ENCODE measurements at regions not wholly inside any gene's neighbourhood (a gene's known extent, or its start where the extent isn't known, plus 50 kb on each side); places are given as distances from the start of the nearest gene placed in this dataset.

DNA sequence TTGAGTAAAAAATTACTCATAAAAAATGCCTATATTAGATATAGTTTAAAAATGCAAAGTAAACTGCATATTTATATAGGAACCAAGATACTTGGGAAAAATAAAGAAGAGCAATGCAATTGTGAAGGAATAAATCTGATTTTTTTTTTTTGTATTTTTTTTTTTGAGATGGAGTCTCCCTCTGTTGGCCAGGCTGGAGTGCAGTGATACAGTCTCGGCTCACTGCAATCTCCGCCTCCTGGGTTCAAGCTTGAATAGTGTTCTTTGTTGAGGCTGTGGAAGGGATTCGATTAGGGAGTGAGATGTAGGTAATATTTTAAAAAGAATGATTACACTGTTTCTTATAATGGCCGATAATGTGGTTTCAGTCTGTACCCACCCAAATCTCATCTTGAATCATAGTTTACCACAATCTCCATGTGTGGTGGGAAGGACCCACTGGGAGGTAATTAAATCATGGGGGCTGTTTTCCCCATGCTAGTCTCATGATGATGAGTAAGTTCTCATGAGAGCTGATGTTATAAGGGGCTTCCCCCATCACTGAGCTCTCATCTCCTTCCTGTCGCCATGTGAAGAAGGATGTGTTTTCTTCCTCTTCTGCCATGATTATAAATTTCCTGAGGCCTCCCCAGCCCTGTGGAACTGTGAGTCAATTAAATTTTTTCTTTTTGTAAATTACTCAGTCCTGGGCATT, 1765.9 kb downstream of the PLA2G4A start:
- DNase-seq (ENCODE audit: low spot score), result no peak
- TF ChIP-seq, protein P1, sequence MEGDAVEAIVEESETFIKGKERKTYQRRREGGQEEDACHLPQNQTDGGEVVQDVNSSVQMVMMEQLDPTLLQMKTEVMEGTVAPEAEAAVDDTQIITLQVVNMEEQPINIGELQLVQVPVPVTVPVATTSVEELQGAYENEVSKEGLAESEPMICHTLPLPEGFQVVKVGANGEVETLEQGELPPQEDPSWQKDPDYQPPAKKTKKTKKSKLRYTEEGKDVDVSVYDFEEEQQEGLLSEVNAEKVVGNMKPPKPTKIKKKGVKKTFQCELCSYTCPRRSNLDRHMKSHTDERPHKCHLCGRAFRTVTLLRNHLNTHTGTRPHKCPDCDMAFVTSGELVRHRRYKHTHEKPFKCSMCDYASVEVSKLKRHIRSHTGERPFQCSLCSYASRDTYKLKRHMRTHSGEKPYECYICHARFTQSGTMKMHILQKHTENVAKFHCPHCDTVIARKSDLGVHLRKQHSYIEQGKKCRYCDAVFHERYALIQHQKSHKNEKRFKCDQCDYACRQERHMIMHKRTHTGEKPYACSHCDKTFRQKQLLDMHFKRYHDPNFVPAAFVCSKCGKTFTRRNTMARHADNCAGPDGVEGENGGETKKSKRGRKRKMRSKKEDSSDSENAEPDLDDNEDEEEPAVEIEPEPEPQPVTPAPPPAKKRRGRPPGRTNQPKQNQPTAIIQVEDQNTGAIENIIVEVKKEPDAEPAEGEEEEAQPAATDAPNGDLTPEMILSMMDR (IDR thresholded peaks at IDR 0.05; ENCODE audit: extremely low read depth, missing control alignments), result no peak

DNA sequence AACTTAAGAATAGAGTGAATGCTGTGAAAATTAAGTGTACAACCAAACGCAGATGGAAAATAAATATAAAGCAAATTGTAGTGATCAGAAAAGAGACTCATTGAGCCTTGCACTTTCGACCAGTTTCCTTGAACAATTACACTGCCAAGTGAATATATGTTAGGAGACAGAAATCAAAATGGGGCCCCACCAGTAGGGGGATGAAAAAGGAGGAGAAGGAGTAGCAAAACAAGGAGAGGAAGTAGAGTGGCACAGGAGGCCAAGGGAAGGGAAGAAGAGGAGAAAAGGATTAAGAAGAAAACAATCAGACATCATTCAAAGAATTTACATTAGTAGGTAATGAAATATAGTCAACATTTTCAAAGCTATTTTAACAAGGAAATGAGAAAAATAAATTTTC, 1770.6 kb downstream of the PLA2G4A start:
- TF ChIP-seq, protein P1 (IDR thresholded peaks at IDR 0.05; ENCODE audit: extremely low read depth, missing control alignments), result no peak
- no peak for DNase-seq (ENCODE audit: low spot score)

DNA sequence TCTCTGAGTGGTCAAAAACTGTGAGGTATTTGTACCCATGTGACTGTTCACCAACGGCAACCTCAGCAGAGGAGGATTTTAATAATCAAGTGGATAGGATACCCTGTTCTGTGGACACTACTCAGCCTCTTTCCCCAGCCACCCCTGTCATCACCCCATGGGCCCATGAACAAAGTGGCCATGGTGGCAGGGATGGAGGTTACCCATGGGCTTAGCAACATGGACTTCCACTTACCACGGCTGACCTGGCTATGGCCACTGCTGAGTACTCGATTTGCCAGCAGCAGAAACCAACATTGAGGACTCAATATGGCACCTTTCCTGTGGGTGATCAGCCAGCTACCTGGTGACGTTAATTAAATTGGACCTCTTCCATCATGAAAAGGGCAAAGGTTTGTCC, 1782.7 kb downstream of the PLA2G4A start:
- TF ChIP-seq, protein P1 (IDR thresholded peaks at IDR 0.05; ENCODE audit: extremely low read depth, missing control alignments), result no peak
- DNase-seq (ENCODE audit: low spot score), result no peak

DNA sequence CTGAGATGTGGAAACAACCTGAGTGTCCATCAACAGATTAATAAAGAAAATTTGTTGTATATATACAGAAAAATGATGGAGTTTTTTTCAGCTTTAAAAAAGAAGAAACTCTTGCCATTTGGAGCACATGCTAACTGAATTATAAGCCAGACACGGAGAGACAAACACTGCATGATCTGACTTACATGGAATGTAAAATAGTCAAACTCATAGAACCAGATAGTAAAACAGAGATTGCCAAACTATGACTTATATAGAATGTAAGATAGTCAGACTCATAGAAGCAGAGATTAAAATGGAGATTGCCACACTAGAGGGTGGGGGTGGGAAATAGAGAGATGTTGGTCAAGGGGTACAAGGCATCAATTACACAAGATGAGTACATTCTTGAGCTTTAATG, 1786.6 kb downstream of the PLA2G4A start:
- TF ChIP-seq, protein P1 (IDR thresholded peaks at IDR 0.05; ENCODE audit: extremely low read depth, missing control alignments), result no peak
- no peak for DNase-seq (ENCODE audit: low spot score)

DNA sequence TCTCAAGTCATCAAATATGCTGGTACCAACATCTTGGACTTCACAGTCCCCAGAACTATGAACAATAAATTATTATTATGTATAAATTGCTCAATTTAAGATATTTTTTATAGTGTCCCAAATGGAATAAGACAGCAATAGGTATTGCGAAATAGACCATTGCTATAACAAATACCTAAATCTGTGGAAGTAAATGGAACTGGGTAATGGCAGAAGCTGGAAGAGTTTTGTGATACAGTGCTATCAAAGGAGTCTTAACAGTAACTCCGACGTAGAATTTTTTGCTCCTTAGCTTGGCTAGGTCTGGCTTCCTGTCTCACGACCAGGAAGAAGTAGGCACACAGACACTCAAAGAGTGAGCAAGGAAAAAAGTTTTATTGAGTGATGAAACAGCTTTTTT, 1791.5 kb downstream of the PLA2G4A start:
- TF ChIP-seq, protein P1 (IDR thresholded peaks at IDR 0.05; ENCODE audit: extremely low read depth, missing control alignments), result no peak
- DNase-seq (ENCODE audit: low spot score), result no peak

DNA sequence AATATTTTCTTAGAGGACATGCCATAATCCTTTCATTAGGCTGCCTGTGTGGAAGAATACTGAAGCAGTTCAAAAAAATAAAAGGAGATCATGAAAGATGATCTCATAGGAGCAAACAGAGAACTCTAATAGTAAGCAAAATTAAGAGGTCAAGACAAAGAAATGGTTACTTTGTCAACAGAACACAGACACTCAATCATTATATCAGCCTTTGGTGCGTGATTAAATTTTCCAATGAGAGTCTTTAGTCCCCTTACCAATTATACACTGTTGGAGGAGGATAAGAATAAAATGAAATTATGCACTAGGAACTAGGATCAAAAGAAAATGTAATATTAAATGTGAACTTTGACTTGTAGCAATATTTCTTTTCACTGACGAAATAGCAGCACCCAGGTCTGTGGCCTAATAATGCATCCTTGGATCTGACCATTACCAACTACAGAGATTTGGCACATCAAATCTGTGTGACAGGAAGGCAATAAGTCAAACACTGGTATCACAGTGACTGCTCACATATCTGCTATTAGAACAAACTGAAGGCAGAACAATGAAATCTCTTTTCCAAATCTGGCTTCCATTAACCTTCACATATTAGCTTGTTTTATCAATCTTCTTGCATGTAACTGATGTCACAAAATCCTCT, 1812.9 kb downstream of the PLA2G4A start:
- TF ChIP-seq, protein P1 (IDR thresholded peaks at IDR 0.05; ENCODE audit: extremely low read depth, missing control alignments), result no peak
- no peak for DNase-seq (ENCODE audit: low spot score)

DNA sequence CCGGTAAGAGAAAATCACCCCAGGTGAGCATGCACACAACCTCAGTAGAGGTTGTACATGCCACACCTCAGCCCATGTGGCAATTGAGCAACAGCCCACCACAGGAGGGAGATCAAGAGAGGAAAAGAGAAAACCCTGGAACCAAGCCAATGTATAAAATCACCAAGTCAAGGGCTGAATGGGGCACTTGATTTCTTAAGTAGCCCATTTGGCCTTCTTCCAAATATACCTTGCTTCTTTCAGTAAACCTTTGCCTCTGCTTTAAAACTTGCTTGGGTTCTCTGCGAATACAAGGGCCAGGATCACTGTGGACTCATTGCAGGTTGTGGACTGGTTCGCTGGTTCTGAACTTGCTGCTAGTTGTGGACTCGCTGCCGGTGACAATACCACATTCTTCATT, 1814.0 kb downstream of the PLA2G4A start:
- no peak for DNase-seq (ENCODE audit: low spot score)
- TF ChIP-seq, protein P1 (IDR thresholded peaks at IDR 0.05; ENCODE audit: extremely low read depth, missing control alignments), result no peak
